ENCODE measurements at regions not wholly inside any gene's neighbourhood (a gene's known extent, or its start where the extent isn't known, plus 50 kb on each side); places are given as distances from the start of the nearest gene placed in this dataset.

DNA sequence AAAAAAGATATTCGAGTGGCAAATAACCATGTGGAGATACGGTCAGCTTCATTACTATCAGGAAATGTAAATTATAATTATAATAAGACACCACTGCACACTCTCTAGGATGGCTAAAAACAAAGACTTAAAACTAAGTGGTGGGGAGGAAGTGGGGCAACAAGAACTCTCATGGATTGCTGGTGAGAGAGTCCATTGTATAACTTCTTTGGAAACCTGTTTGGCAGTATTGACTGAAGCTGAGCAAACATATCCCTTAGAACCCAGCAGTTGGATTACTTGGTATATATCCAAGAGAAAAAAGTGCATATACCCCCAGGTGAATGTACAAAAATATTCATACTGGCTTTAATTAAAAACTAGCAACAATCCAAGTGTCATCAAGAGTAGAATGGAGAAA is 133.7 kb upstream of the CTBP2 start:
- Mint-ChIP-seq H3K4me3 (no peak overlapping the region), H3K4me1 (no peaks in the 10 kb centered on the region), H3K27me3 (peaks cover 9% of the 10 kb centered on the region), H3K27ac (no peak overlapping the region), H3K9me3 (ENCODE audit: insufficient read depth) (peaks cover 2% of the 10 kb centered on the region)
- Histone ChIP-seq H3K9me3 (ENCODE audit: control extremely low read depth in 1 of 3, control insufficient read depth in 2 of 3, insufficient read depth in 1 of 3, low read length in 2 of 3) (peaks cover 0 to 2% (median 0%) of the 10 kb centered on the region in 3 donors), H4K20me1 (ENCODE audit: control insufficient read depth, insufficient read depth, low read length, poor library complexity, severe bottlenecking) (no peaks in the 10 kb centered on the region), H3K27me3 (replicated peaks in 1 of 4; ENCODE audit: control extremely low read depth in 1 of 4, control insufficient read depth in 3 of 4, insufficient read depth in 4 of 4, low read length in 3 of 4) (peaks cover 0 to 5% (median 0%) of the 10 kb centered on the region in 4 experiments), H3K4me1 (ENCODE audit: control insufficient read depth in 2 of 2, insufficient read depth in 2 of 2, low read length in 2 of 2) (no peaks in the 10 kb centered on the region), H3K27ac (ENCODE audit: low read length in 2 of 2) (no peak overlapping the region), H3K36me3 (replicated peaks in 1 of 2; ENCODE audit: control extremely low read depth in 1 of 2, control insufficient read depth in 1 of 2, extremely low read depth in 1 of 2, insufficient read depth in 2 of 2, low read length in 1 of 2) (no peaks in the 10 kb centered on the region), H3K79me2 (ENCODE audit: control insufficient read depth, insufficient read depth, low read length) (no peaks in the 10 kb centered on the region), H2AFZ (ENCODE audit: insufficient read depth, low read depth, low read length, poor library complexity, severe bottlenecking) (no peak overlapping the region), H3K4me2 (replicated peaks; ENCODE audit: low read depth, low read length, poor library complexity, severe bottlenecking) (no peak overlapping the region), H3K4me3 (ENCODE audit: control extremely low read depth in 1 of 5, extremely low read depth in 1 of 5, insufficient read depth in 1 of 5, low read depth in 2 of 5, low read length in 4 of 5) (no peak overlapping the region), H3K9ac (ENCODE audit: low read length) (no peak overlapping the region)
- ATAC-seq (ENCODE audit: low read depth) (no peak), DNase-seq (no peak)
- CTCF ChIA-PET = no interaction called here
- intact Hi-C loops (cut with micrococcal nuclease) = no loop called here
- no peak for TF ChIP-seq EZH2 (IDR thresholded peaks at IDR 0.05; ENCODE audit: borderline replicate concordance, insufficient read depth, low read depth, low read length, poor library complexity, severe bottlenecking)
- TF ChIP-seq CTCF (IDR thresholded peaks at IDR 0.05) = no peak
- POLR2A ChIA-PET = no interaction called here
- no CpG with 5 or more reads among the region's 2 CpGs for WGBS (ENCODE audit: insufficient coverage)

DNA sequence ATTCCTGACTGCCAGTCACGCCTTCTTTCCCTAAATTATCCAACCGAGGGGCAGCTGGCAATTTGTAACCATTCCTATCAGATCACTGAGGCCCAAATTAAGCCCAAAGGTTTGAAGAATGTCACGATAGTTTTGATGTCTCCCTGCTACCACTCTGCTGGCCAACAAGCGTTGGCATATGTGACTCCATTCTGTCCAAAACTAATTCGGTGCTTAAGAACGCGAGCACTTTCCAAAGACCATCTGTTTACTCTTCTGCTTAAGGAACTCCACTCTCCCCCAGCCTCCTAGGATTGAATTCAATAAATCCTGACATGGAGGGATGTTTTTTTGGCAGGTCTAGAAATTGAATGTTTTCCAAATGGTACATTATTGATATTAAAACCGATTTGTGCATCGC is 131.5 kb upstream of the CTBP2 start:
- H3K27ac Mint-ChIP-seq = no peak overlapping the region
- TF ChIP-seq EZH2 (IDR thresholded peaks at IDR 0.05; ENCODE audit: borderline replicate concordance, insufficient read depth, low read depth, low read length, poor library complexity, severe bottlenecking) = no peak
- no peak for TF ChIP-seq CTCF (IDR thresholded peaks at IDR 0.05)
- no peak overlapping the region for H3K9ac ChIP-seq (ENCODE audit: low read length)
- no peaks in the 10 kb centered on the region for H3K9me3 ChIP-seq (ENCODE audit: control extremely low read depth in 1 of 3, control insufficient read depth in 2 of 3, insufficient read depth in 1 of 3, low read length in 2 of 3)
- ChIA-PET CTCF (no interaction called here), POLR2A (no interaction called here)
- H3K27ac ChIP-seq (ENCODE audit: low read length in 2 of 2) = no peak overlapping the region
- intact Hi-C loops (cut with micrococcal nuclease) = no loop called here
- no peaks in the 10 kb centered on the region for H3K4me1 Mint-ChIP-seq
- no peaks in the 10 kb centered on the region for H3K79me2 ChIP-seq (ENCODE audit: control insufficient read depth, insufficient read depth, low read length)
- 93% methylated on average over 8 of the region's 9 CpGs for WGBS (ENCODE audit: insufficient coverage)
- no peaks in the 10 kb centered on the region for H3K4me1 ChIP-seq (ENCODE audit: control insufficient read depth in 2 of 2, insufficient read depth in 2 of 2, low read length in 2 of 2)
- peaks cover 2% of the 10 kb centered on the region for H3K9me3 Mint-ChIP-seq (ENCODE audit: insufficient read depth)
- H4K20me1 ChIP-seq (ENCODE audit: control insufficient read depth, insufficient read depth, low read length, poor library complexity, severe bottlenecking) = no peaks in the 10 kb centered on the region
- DNase-seq (no peak), ATAC-seq (ENCODE audit: low read depth) (no peak)
- H3K27me3 Mint-ChIP-seq = peaks cover 19% of the 10 kb centered on the region
- H3K36me3 ChIP-seq (replicated peaks in 1 of 2; ENCODE audit: control extremely low read depth in 1 of 2, control insufficient read depth in 1 of 2, extremely low read depth in 1 of 2, insufficient read depth in 2 of 2, low read length in 1 of 2) = no peaks in the 10 kb centered on the region
- H3K4me2 ChIP-seq (replicated peaks; ENCODE audit: low read depth, low read length, poor library complexity, severe bottlenecking) = no peak overlapping the region
- H3K4me3 ChIP-seq (ENCODE audit: control extremely low read depth in 1 of 5, extremely low read depth in 1 of 5, insufficient read depth in 1 of 5, low read depth in 2 of 5, low read length in 4 of 5) = no peak overlapping the region
- H3K27me3 ChIP-seq (replicated peaks in 1 of 4; ENCODE audit: control extremely low read depth in 1 of 4, control insufficient read depth in 3 of 4, insufficient read depth in 4 of 4, low read length in 3 of 4) = peaks cover 0 to under 1% (median 0%) of the 10 kb centered on the region in 4 experiments
- H3K4me3 Mint-ChIP-seq = no peak overlapping the region
- H2AFZ ChIP-seq (ENCODE audit: insufficient read depth, low read depth, low read length, poor library complexity, severe bottlenecking) = no peak overlapping the region

Measured in B cell (primary cell).